HUES64 (cell line): ENCODE measurements at regions not wholly inside any gene's neighbourhood (a gene's known extent, or its start where the extent isn't known, plus 50 kb on each side); places are given as distances from the start of the nearest gene placed in this dataset.

Experiments used
- H3K27ac ChIP-seq: 2 replicates; pipeline ENCODE4 v1.7.0; 2013; ENCODE audit warnings: low read depth, low read length, inconsistent platforms
- H3K27me3 ChIP-seq: 2 replicates; pipeline ENCODE4 v1.6.1; 2013; ENCODE audit warnings: mild to moderate bottlenecking, low read length; ENCODE audit not compliant: insufficient read depth
- H3K36me3 ChIP-seq: 2 replicates; pipeline ENCODE4 v1.6.1; 2013; ENCODE audit warnings: mild to moderate bottlenecking, low read length; ENCODE audit not compliant: insufficient read depth
- H3K4me1 ChIP-seq: 2 replicates; pipeline ENCODE4 v1.6.1; 2013; ENCODE audit warnings: mild to moderate bottlenecking, low read length, moderate library complexity; ENCODE audit not compliant: insufficient read depth
- H3K4me3 ChIP-seq: 2 replicates; pipeline ENCODE4 v1.5.1; 2013; ENCODE audit warnings: mild to moderate bottlenecking, low read length, moderate library complexity
- H3K9ac ChIP-seq: 2 replicates; pipeline ENCODE4 v1.6.1; 2013; ENCODE audit warnings: mild to moderate bottlenecking, low read depth, low read length
- H3K9me3 ChIP-seq: 2 replicates; pipeline ENCODE4 v1.6.1; 2013; ENCODE audit warnings: low read depth, low read length; ENCODE audit not compliant: insufficient read depth
- WGBS: fragments of 150-250, 120-280 bp; methylation state at CpG from one replicate; pipeline ENCODE4 v1.1.7; 2013; ENCODE audit warnings: missing lambda C conversion rate; 5-methylcytosine and 5-hydroxymethylcytosine counted together

DNA sequence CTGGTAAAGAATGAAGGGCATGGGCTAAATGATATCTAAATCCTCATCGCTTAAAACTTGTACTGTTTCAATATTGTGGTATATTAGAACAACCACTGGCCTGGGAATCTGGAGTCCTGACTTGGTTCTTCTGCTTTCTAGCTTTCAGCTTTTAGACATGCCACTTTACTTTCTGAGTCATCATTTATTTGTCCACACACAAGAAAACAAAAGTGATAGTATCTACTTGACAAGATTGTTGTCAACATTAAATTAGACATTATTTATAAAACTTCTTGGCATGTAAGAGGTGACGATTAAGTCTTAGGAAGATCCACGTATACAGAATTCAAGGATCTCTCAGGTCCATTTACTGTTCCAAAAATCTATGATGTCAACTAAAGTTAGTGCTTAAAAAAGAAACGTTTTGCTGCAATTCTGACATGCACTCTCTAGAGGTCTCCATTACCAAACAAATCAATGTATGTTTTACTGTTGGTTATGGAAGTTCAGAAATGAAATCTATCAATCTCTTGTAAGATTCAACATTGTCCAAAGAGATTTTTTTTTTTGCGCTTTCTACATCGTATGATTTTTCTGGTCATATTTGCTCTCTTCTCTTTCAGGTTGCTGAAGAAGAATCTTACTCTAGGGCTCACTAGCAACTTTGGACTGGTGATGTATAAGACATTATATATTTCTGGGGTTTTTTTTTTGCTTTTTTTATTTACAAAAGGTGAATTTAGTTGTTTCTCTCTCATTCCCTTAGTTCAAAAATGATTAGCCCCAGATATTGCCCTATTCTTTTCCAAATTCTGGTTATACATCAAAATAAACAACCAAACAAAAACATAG lies 53.6 kb upstream of the DYNC1I1 start:
- Histone ChIP-seq H3K9ac (no peak overlapping the region), H3K9me3 (no peaks in the 10 kb centered on the region), H3K4me1 (no peaks in the 10 kb centered on the region), H3K4me3 (no peak overlapping the region), H3K27ac (no peak overlapping the region), H3K36me3 (no peaks in the 10 kb centered on the region), H3K27me3 (no peaks in the 10 kb centered on the region)
- 75% methylated on average over 6 of the region's 6 CpGs for WGBS

DNA sequence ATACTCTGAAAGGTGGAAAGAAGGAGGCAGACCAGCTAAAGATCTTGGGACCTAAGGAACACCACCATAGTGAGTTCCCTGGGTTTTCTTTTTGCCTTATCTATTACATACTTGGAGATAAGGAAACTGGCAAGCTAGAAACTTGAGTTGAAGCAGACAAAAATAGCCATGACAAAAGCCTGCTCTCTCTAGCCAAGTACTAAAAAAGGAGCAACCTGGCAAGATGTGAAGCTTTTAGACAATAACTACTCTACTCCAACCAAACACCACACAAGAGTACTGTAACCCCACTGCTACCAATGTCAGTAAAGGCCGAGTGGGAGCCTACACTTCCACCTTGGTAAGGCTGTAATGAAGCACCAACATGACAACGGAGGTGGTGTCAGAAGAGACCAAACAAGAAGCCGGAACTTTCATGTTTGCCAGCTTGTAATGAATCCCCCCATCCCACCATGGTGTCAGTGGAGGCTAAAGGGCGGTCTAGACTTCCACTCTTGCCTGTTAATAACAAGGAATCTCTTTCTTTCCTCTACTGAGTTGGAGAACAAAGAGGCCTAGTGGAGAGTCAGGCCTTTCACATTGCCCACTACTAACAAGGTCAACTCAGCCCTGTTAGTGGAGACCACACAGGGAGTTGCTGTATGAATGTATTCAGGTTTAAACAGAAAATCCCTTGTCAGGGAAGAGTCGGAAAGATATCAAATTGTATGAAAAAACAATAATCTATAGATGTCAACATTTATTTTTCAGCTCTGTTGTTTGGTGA lies 55.8 kb upstream of the DYNC1I1 start:
- no peak overlapping the region for H3K27ac ChIP-seq
- H3K27me3 ChIP-seq, result no peaks in the 10 kb centered on the region
- 0 out of 2 replicates have a peak, but pooled peaks cover 5% of the 10 kb centered on the region for H3K9me3 ChIP-seq
- H3K36me3 ChIP-seq, result no peaks in the 10 kb centered on the region
- no peak overlapping the region for H3K4me3 ChIP-seq
- no peak overlapping the region for H3K9ac ChIP-seq
- WGBS, result 91% methylated on average over 4 of the region's 5 CpGs
- H3K4me1 ChIP-seq, result no peaks in the 10 kb centered on the region

- Histone ChIP-seq H3K27ac (no peak overlapping the region), H3K27me3 (no peaks in the 10 kb centered on the region), H3K36me3 (no peaks in the 10 kb centered on the region), H3K9ac (no peak overlapping the region), H3K9me3 (0 out of 2 replicates have a peak, but pooled peaks cover 6% of the 10 kb centered on the region), H3K4me3 (no peak overlapping the region), H3K4me1 (no peaks in the 10 kb centered on the region)
Measured at GRCh38 chr7:95715274-95715673, 57.1 kb upstream of the DYNC1I1 start.

GRCh38 chr7:95710711-95711110 lies 61.6 kb upstream of the DYNC1I1 start:
- no peak overlapping the region for H3K9ac ChIP-seq
- H3K27me3 ChIP-seq, result no peaks in the 10 kb centered on the region
- H3K27ac ChIP-seq, result no peak overlapping the region
- 0 out of 2 replicates have a peak, but pooled peaks cover 6% of the 10 kb centered on the region for H3K9me3 ChIP-seq
- H3K4me3 ChIP-seq, result no peak overlapping the region
- no peaks in the 10 kb centered on the region for H3K36me3 ChIP-seq
- H3K4me1 ChIP-seq, result no peaks in the 10 kb centered on the region

DNA sequence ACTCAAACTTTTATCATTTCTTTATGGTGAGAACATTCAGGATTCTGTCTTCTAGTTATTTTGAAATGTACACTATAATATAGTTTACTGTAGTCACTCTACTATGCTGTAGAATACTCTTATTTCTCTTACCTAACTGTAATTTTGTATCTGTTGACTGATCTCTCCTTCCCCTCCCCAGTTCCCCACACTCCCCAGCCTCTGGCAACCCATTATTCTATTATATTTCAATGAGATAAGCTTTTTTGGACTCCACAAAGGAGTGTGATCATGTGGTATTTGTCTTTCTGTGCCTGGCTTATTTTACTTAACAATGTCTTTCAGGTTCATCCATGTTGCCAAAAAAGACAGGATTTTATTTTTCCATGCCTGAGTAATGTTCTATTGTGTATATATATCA lies 71.4 kb upstream of the DYNC1I1 start:
- Histone ChIP-seq H3K27ac (no peak overlapping the region), H3K4me3 (no peak overlapping the region), H3K9me3 (no peaks in the 10 kb centered on the region), H3K4me1 (no peaks in the 10 kb centered on the region), H3K36me3 (no peaks in the 10 kb centered on the region), H3K9ac (no peak overlapping the region), H3K27me3 (no peaks in the 10 kb centered on the region)

- Histone ChIP-seq H3K4me3 (no peak overlapping the region), H3K9ac (no peak overlapping the region), H3K36me3 (no peaks in the 10 kb centered on the region), H3K9me3 (no peaks in the 10 kb centered on the region), H3K4me1 (no peaks in the 10 kb centered on the region), H3K27me3 (no peaks in the 10 kb centered on the region), H3K27ac (no peak overlapping the region)
- 88% methylated on average over 2 of the region's 2 CpGs for WGBS
Measured at GRCh38 chr7:95694334-95694733, 78.0 kb upstream of the DYNC1I1 start.

GRCh38 chr7:95693551-95694333 lies 78.6 kb upstream of the DYNC1I1 start:
- 86% methylated on average over 2 of the region's 5 CpGs for WGBS
- no peak overlapping the region for H3K27ac ChIP-seq
- H3K36me3 ChIP-seq, result no peaks in the 10 kb centered on the region
- no peak overlapping the region for H3K9ac ChIP-seq
- H3K9me3 ChIP-seq, result no peaks in the 10 kb centered on the region
- no peaks in the 10 kb centered on the region for H3K4me1 ChIP-seq
- no peaks in the 10 kb centered on the region for H3K27me3 ChIP-seq
- no peak overlapping the region for H3K4me3 ChIP-seq

DNA sequence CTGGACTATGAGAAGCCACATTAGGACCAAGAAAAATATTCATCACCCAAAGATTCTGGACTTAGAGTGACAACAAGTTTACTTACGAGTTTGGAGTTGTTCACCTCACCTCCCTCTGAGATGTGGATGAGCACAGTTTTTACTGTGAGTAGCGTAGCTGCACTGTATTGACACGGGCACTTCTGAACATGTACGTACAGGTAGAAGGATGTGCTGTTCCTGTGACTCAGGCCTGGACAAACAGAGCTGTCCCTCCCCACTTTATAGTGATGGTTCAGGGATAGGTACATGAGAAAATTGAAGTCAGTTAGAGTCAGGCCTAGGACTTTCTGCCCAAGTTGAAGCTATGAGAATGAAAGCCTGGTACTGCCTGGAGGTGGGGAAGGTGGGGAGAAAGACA lies 80.9 kb upstream of the DYNC1I1 start:
- H3K9me3 ChIP-seq, result no peaks in the 10 kb centered on the region
- H3K9ac ChIP-seq, result no peak overlapping the region
- no peak overlapping the region for H3K4me3 ChIP-seq
- H3K4me1 ChIP-seq, result no peaks in the 10 kb centered on the region
- 80% methylated on average over 4 of the region's 4 CpGs for WGBS
- H3K27ac ChIP-seq, result no peak overlapping the region
- H3K36me3 ChIP-seq, result no peaks in the 10 kb centered on the region
- H3K27me3 ChIP-seq, result no peaks in the 10 kb centered on the region

- Histone ChIP-seq H3K4me3 (peak overlapping the region; percentile 39), H3K9me3 (no peaks in the 10 kb centered on the region), H3K36me3 (no peaks in the 10 kb centered on the region), H3K27ac (no peak overlapping the region), H3K4me1 (no peaks in the 10 kb centered on the region), H3K9ac (no peak overlapping the region), H3K27me3 (no peaks in the 10 kb centered on the region)
- WGBS, result 8% methylated on average over 2 of the region's 3 CpGs
Measured at GRCh38 chr7:95690367-95690947, 81.9 kb upstream of the DYNC1I1 start.

- H3K4me3 ChIP-seq, result no peak overlapping the region
- 88% methylated on average over 7 of the region's 7 CpGs for WGBS
- no peak overlapping the region for H3K27ac ChIP-seq
- H3K36me3 ChIP-seq, result no peaks in the 10 kb centered on the region
- no peaks in the 10 kb centered on the region for H3K9me3 ChIP-seq
- no peaks in the 10 kb centered on the region for H3K4me1 ChIP-seq
- H3K9ac ChIP-seq, result no peak overlapping the region
- no peaks in the 10 kb centered on the region for H3K27me3 ChIP-seq
Measured at GRCh38 chr7:95688931-95689495, 83.3 kb upstream of the DYNC1I1 start.
